ENCODE measurements at regions not wholly inside any gene's neighbourhood (a gene's known extent, or its start where the extent isn't known, plus 50 kb on each side); places are given as distances from the start of the nearest gene placed in this dataset.

GRCh38 chr6:87995461-87995860 lies 52.2 kb upstream of the SPACA1 start:
- DNase-seq (ENCODE audit: low read depth in 1 of 2, low spot score in 1 of 2): no peak

- no peak for DNase-seq (ENCODE audit: low read depth in 1 of 2, low spot score in 1 of 2)
These were observed 54.3 kb upstream of the SPACA1 start for GRCh38 chr6:87993356-87993755.

- DNase-seq (ENCODE audit: low read depth in 1 of 2, low spot score in 1 of 2): no peak
These were observed 56.8 kb upstream of the SPACA1 start for GRCh38 chr6:87990871-87991270.

- DNase-seq (ENCODE audit: low read depth in 1 of 2, low spot score in 1 of 2): no peak
These were observed 65.5 kb upstream of the SPACA1 start for GRCh38 chr6:87982134-87982533.

GRCh38 chr6:87979737-87980136 lies 67.9 kb upstream of the SPACA1 start:
- DNase-seq (ENCODE audit: low read depth in 1 of 2, low spot score in 1 of 2): no peak

GRCh38 chr6:87976616-87977015 lies 71.0 kb upstream of the SPACA1 start:
- no peak for DNase-seq (ENCODE audit: low read depth in 1 of 2, low spot score in 1 of 2)

GRCh38 chr6:87975561-87975960 lies 72.1 kb upstream of the SPACA1 start:
- DNase-seq (ENCODE audit: low read depth in 1 of 2, low spot score in 1 of 2): no peak

GRCh38 chr6:87972279-87972678 lies 75.4 kb upstream of the SPACA1 start:
- no peak for DNase-seq (ENCODE audit: low read depth in 1 of 2, low spot score in 1 of 2)

- DNase-seq (ENCODE audit: low read depth in 1 of 2, low spot score in 1 of 2): no peak
These were observed 75.9 kb upstream of the SPACA1 start for GRCh38 chr6:87971605-87972262.

GRCh38 chr6:87968435-87969278 lies 79.0 kb upstream of the SPACA1 start:
- DNase-seq (ENCODE audit: low read depth in 1 of 2, low spot score in 1 of 2): no peak

- no peak for DNase-seq (ENCODE audit: low read depth in 1 of 2, low spot score in 1 of 2)
These were observed 81.8 kb upstream of the SPACA1 start for GRCh38 chr6:87965806-87966205.

- DNase-seq (ENCODE audit: low read depth in 1 of 2, low spot score in 1 of 2): no peak
These were observed 88.6 kb upstream of the SPACA1 start for GRCh38 chr6:87959083-87959482.

GRCh38 chr6:87951751-87952150 lies 95.9 kb upstream of the SPACA1 start:
- no peak for DNase-seq (ENCODE audit: low read depth in 1 of 2, low spot score in 1 of 2)

GRCh38 chr6:87950614-87951013 lies 97.0 kb upstream of the SPACA1 start:
- no peak for DNase-seq (ENCODE audit: low read depth in 1 of 2, low spot score in 1 of 2)

GRCh38 chr6:87949194-87949593 lies 98.4 kb upstream of the SPACA1 start:
- DNase-seq (ENCODE audit: low read depth in 1 of 2, low spot score in 1 of 2): no peak

- no peak for DNase-seq (ENCODE audit: low read depth in 1 of 2, low spot score in 1 of 2)
These were observed 101.0 kb upstream of the SPACA1 start for GRCh38 chr6:87946669-87947068.

GRCh38 chr6:87945966-87946365 lies 101.7 kb upstream of the SPACA1 start:
- DNase-seq (ENCODE audit: low read depth in 1 of 2, low spot score in 1 of 2): no peak

- no peak for DNase-seq (ENCODE audit: low read depth in 1 of 2, low spot score in 1 of 2)
These were observed 102.5 kb upstream of the SPACA1 start for GRCh38 chr6:87945181-87945580.

GRCh38 chr6:87944541-87944954 lies 103.1 kb upstream of the SPACA1 start:
- no peak for DNase-seq (ENCODE audit: low read depth in 1 of 2, low spot score in 1 of 2)

- no peak for DNase-seq (ENCODE audit: low read depth in 1 of 2, low spot score in 1 of 2)
These were observed 104.5 kb upstream of the SPACA1 start for GRCh38 chr6:87943191-87943590.

- DNase-seq (ENCODE audit: low read depth in 1 of 2, low spot score in 1 of 2): no peak
These were observed 105.9 kb upstream of the SPACA1 start for GRCh38 chr6:87941556-87942358.

GRCh38 chr6:87939776-87940175 lies 107.9 kb upstream of the SPACA1 start:
- no peak for DNase-seq (ENCODE audit: low read depth in 1 of 2, low spot score in 1 of 2)

Data from stimulated activated CD4-positive, alpha-beta T cell treated with anti-CD3 and anti-CD28 coated beads, Interleukin-15, amount 100 ng/mL, for 1 hour (primary cell).